ENCODE measurements at regions not wholly inside any gene's neighbourhood (a gene's known extent, or its start where the extent isn't known, plus 50 kb on each side); places are given as distances from the start of the nearest gene placed in this dataset.

GRCh38 chr21:43289966-43290365 is 121.2 kb downstream of the CRYAA start:
- peaks cover 0 to 2% of the 10 kb centered on the region in 2 donors for H3K9me3 ChIP-seq
- no peaks in the 10 kb centered on the region for H3K4me1 ChIP-seq
- DNase-seq (ENCODE audit: low spot score in 2 of 2) = no peak
- H3K27ac ChIP-seq = no peak overlapping the region
- no peak overlapping the region for H3K4me3 ChIP-seq
- no peaks in the 10 kb centered on the region for H3K27me3 ChIP-seq
- no peak for TF ChIP-seq CTCF (IDR thresholded peaks at IDR 0.05)
- intact Hi-C loops (cut with DNase I) = no loop called here
- no peaks in the 10 kb centered on the region for H3K36me3 ChIP-seq

- Histone ChIP-seq H3K27me3 (no peaks in the 10 kb centered on the region), H3K4me3 (no peak overlapping the region), H3K36me3 (no peaks in the 10 kb centered on the region), H3K9me3 (peaks cover 0 to 2% of the 10 kb centered on the region in 2 donors), H3K27ac (no peak overlapping the region), H3K4me1 (no peaks in the 10 kb centered on the region)
- TF ChIP-seq CTCF (IDR thresholded peaks at IDR 0.05) = no peak
- intact Hi-C loops (cut with DNase I) = no loop called here
- no peak for DNase-seq (ENCODE audit: low spot score in 2 of 2)
Measured at GRCh38 chr21:43289442-43289841, 120.6 kb downstream of the CRYAA start.

GRCh38 chr21:43287795-43288755 is 119.3 kb downstream of the CRYAA start:
- no peaks in the 10 kb centered on the region for H3K27me3 ChIP-seq
- intact Hi-C loops (cut with DNase I) = no loop called here
- no peaks in the 10 kb centered on the region for H3K36me3 ChIP-seq
- TF ChIP-seq CTCF (IDR thresholded peaks at IDR 0.05) = no peak
- no peaks in the 10 kb centered on the region for H3K4me1 ChIP-seq
- H3K27ac ChIP-seq = no peak overlapping the region
- peaks cover 0 to 2% of the 10 kb centered on the region in 2 donors for H3K9me3 ChIP-seq
- no peak overlapping the region for H3K4me3 ChIP-seq
- DNase-seq (ENCODE audit: low spot score in 2 of 2) = no peak

- no peaks in the 10 kb centered on the region for H3K36me3 ChIP-seq
- H3K27me3 ChIP-seq = no peaks in the 10 kb centered on the region
- H3K27ac ChIP-seq = no peak overlapping the region
- peaks cover 0 to 2% of the 10 kb centered on the region in 2 donors for H3K9me3 ChIP-seq
- TF ChIP-seq CTCF (IDR thresholded peaks at IDR 0.05) = no peak
- no peak overlapping the region for H3K4me3 ChIP-seq
- no peak for DNase-seq (ENCODE audit: low spot score in 2 of 2)
- intact Hi-C loops (cut with DNase I) = no loop called here
- H3K4me1 ChIP-seq = no peaks in the 10 kb centered on the region
Measured at GRCh38 chr21:43287111-43287760, 118.4 kb downstream of the CRYAA start.

- Histone ChIP-seq H3K9me3 (peaks cover 0 to 2% of the 10 kb centered on the region in 2 donors), H3K27ac (no peak overlapping the region), H3K27me3 (no peaks in the 10 kb centered on the region), H3K4me1 (no peaks in the 10 kb centered on the region), H3K36me3 (no peaks in the 10 kb centered on the region), H3K4me3 (no peak overlapping the region)
- DNase-seq (ENCODE audit: low spot score in 2 of 2) = no peak
- TF ChIP-seq CTCF (IDR thresholded peaks at IDR 0.05) = no peak
- intact Hi-C loops (cut with DNase I) = no loop called here
Measured at GRCh38 chr21:43286196-43286595, 117.4 kb downstream of the CRYAA start.

Data from ascending aorta (tissue), 2 donors.